Natural killer cell (primary cell): ENCODE measurements at regions not wholly inside any gene's neighbourhood (a gene's known extent, or its start where the extent isn't known, plus 50 kb on each side); places are given as distances from the start of the nearest gene placed in this dataset.

ENCODE experiments used
- ATAC-seq, 3 donors: fragments of 150-1000 bp in 2 of 3; fragments of 200-7000 bp in 1 of 3; cut with Tn5 transposase; 1 replicate in 1 of 3; 2 replicates in 2 of 3; pipeline ENCODE4 v1.10.0; 2021; ENCODE audit warnings: mild to moderate bottlenecking in 2 of 3, moderate library complexity in 2 of 3
- DNase-seq, 2 donors: peaks; one replicate each; pipeline versions ENCODE4 v3.0.0 to v3.0.0-alpha.2; 2013 to 2021; ENCODE audit warnings: mixed read lengths in 1 of 2
- H3K27ac ChIP-seq: one replicate; pipeline ENCODE4 v1.5.1; 2013; ENCODE audit warnings: mild to moderate bottlenecking, low read length
- H3K27me3 ChIP-seq: one replicate; pipeline ENCODE4 v1.6.1; 2013; ENCODE audit warnings: low read length; ENCODE audit not compliant: control insufficient read depth, insufficient read depth
- H3K36me3 ChIP-seq: one replicate; pipeline ENCODE4 v1.6.1; 2013; ENCODE audit warnings: low read length; ENCODE audit not compliant: control insufficient read depth, insufficient read depth
- H3K4me1 ChIP-seq: one replicate; pipeline ENCODE4 v1.6.1; 2013; ENCODE audit warnings: low read length; ENCODE audit not compliant: control insufficient read depth, insufficient read depth
- H3K4me3 ChIP-seq: one replicate; pipeline ENCODE4 v1.5.1; 2013; ENCODE audit warnings: low read length
- H3K9me3 ChIP-seq: one replicate; pipeline ENCODE4 v1.6.1; 2013; ENCODE audit warnings: low read length; ENCODE audit not compliant: control insufficient read depth, insufficient read depth
- H3K27ac Mint-ChIP-seq, 2 donors: one replicate each; pipeline ENCODE4 v1.8.0; 2022; ENCODE audit warnings: mild to moderate bottlenecking in 2 of 2, mixed read lengths in 2 of 2, moderate library complexity in 1 of 2
- H3K27me3 Mint-ChIP-seq, 2 donors: one replicate each; pipeline ENCODE4 v1.8.0; 2022; ENCODE audit warnings: low read depth in 2 of 2, mixed read lengths in 2 of 2
- H3K36me3 Mint-ChIP-seq: one replicate; pipeline ENCODE4 v1.8.0; 2022; ENCODE audit warnings: mixed read lengths
- H3K4me1 Mint-ChIP-seq, 2 donors: one replicate each; pipeline ENCODE4 v1.8.0; 2022; ENCODE audit warnings: mixed read lengths in 2 of 2
- H3K4me3 Mint-ChIP-seq: one replicate; pipeline ENCODE4 v1.8.0; 2022; ENCODE audit warnings: mild to moderate bottlenecking, moderate library complexity, mixed read lengths
- H3K9me3 Mint-ChIP-seq, 2 donors: one replicate each; pipeline ENCODE4 v1.8.0; 2022; ENCODE audit warnings: mixed read lengths in 2 of 2
- WGBS: methylation state at CpG from one replicate; pipeline ENCODE4 v1.1.7; 2013; ENCODE audit warnings: missing lambda C conversion rate; ENCODE audit not compliant: insufficient coverage; 5-methylcytosine and 5-hydroxymethylcytosine counted together
- intact Hi-C: fragments of 100-400 bp; cut with micrococcal nuclease; formaldehyde crosslinking; loops from one replicate; pipeline ENCODE4 v1.14.2; 2022
- TF ChIP-seq, protein P1 (sequence below): fragments of 200-600 bp; IDR thresholded peaks from one replicate; pipeline ENCODE4 v1.8.0; 2022; ENCODE audit warnings: antibody characterized with exemption

DNA sequence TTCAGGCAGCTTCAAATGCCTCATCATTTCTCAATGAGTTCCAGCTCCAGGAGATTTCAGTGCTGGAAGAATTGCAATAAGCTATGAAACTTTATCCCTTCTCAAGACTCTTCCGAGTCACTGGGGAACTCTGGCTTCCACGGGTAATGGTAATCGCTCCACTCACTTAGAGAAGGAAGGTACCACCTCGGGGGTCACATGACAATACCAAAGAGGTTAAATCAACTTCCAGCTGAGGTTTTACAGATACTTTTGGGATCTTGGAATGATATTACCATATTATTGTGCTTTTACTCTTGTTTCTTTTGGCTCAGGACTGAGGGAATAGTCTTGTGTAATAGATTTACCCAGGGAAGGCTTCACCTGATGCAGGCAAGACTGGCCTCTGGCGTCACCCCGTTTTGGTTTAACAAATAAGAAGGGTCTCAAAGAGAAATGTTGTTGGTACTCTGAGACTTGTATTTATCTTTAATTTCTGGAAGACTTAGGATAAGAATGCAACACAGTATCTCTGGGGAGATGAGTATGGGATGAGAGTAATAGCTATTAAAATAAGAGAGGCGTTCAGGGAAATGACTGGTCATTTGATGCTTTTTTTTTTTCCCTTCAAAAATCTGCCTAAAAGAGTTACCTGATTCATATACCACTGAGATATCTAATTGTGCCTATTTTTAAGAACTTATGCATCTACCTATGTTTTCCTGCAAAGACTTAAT, 316.9 kb upstream of the ZEB2 start:
- no peaks in the 10 kb centered on the region for H3K36me3 ChIP-seq
- H3K4me1 Mint-ChIP-seq: no peaks in the 10 kb centered on the region
- 96% methylated on average over 7 of the region's 7 CpGs for WGBS
- H3K4me3 ChIP-seq: no peak overlapping the region
- no peaks in the 10 kb centered on the region for H3K36me3 Mint-ChIP-seq
- H3K9me3 Mint-ChIP-seq: no peaks in the 10 kb centered on the region
- no peaks in the 10 kb centered on the region for H3K27me3 ChIP-seq
- no peaks in the 10 kb centered on the region for H3K4me1 ChIP-seq
- H3K27me3 Mint-ChIP-seq: peaks cover 0 to 11% of the 10 kb centered on the region in 2 donors
- DNase-seq: no peak
- H3K27ac Mint-ChIP-seq: no peak overlapping the region
- TF ChIP-seq, protein P1, sequence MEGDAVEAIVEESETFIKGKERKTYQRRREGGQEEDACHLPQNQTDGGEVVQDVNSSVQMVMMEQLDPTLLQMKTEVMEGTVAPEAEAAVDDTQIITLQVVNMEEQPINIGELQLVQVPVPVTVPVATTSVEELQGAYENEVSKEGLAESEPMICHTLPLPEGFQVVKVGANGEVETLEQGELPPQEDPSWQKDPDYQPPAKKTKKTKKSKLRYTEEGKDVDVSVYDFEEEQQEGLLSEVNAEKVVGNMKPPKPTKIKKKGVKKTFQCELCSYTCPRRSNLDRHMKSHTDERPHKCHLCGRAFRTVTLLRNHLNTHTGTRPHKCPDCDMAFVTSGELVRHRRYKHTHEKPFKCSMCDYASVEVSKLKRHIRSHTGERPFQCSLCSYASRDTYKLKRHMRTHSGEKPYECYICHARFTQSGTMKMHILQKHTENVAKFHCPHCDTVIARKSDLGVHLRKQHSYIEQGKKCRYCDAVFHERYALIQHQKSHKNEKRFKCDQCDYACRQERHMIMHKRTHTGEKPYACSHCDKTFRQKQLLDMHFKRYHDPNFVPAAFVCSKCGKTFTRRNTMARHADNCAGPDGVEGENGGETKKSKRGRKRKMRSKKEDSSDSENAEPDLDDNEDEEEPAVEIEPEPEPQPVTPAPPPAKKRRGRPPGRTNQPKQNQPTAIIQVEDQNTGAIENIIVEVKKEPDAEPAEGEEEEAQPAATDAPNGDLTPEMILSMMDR: no peak
- intact Hi-C loops: no loop called here
- no peaks in the 10 kb centered on the region for H3K9me3 ChIP-seq
- no peak overlapping the region for H3K4me3 Mint-ChIP-seq
- no peak for ATAC-seq
- H3K27ac ChIP-seq: no peak overlapping the region

DNA sequence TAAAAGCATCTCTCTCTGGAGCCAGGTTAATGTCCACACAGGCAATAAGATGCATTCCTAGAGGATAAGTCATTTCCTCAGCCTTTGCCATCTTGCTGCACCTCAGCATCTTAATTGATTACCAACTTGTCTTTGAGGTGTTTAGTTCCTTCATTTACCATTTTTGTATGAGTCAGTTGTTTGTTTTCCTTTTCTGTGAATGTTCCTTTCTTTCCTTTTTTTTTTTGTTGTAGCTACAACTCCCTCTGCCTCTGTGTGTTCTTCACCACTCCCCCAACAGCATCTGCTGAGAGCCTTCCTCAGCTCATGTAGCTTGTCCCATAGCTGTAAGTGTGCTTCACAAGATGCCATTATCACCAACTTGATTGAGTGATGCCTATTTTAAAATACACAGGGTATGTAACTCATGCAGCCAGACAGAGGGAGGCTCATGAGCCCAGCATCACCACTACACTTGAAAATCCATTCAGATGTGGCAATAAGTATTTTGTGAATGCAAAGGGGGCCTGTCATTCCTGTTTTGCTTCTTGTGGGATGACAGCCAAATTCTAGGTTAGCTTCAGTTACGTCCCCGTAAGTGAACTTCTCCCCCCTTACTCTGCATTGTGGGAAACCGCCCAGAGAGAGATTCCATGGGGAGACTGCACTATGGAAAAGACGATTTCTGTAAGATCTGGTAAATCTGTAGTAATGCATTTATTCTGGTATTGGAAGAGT, 315.9 kb upstream of the ZEB2 start:
- WGBS: 86% methylated on average over 1 of the region's 4 CpGs
- Mint-ChIP-seq H3K27me3 (peaks cover 0 to 6% of the 10 kb centered on the region in 2 donors), H3K27ac (no peak overlapping the region), H3K4me3 (no peak overlapping the region), H3K9me3 (no peaks in the 10 kb centered on the region), H3K4me1 (no peaks in the 10 kb centered on the region), H3K36me3 (no peaks in the 10 kb centered on the region)
- no peak overlapping the region for H3K27ac ChIP-seq
- H3K4me1 ChIP-seq: no peaks in the 10 kb centered on the region
- H3K36me3 ChIP-seq: no peaks in the 10 kb centered on the region
- ATAC-seq: no peak
- H3K9me3 ChIP-seq: no peaks in the 10 kb centered on the region
- DNase-seq: no peak
- no peaks in the 10 kb centered on the region for H3K27me3 ChIP-seq
- no peak overlapping the region for H3K4me3 ChIP-seq
- TF ChIP-seq, protein P1: no peak
- intact Hi-C loops: no loop called here

DNA sequence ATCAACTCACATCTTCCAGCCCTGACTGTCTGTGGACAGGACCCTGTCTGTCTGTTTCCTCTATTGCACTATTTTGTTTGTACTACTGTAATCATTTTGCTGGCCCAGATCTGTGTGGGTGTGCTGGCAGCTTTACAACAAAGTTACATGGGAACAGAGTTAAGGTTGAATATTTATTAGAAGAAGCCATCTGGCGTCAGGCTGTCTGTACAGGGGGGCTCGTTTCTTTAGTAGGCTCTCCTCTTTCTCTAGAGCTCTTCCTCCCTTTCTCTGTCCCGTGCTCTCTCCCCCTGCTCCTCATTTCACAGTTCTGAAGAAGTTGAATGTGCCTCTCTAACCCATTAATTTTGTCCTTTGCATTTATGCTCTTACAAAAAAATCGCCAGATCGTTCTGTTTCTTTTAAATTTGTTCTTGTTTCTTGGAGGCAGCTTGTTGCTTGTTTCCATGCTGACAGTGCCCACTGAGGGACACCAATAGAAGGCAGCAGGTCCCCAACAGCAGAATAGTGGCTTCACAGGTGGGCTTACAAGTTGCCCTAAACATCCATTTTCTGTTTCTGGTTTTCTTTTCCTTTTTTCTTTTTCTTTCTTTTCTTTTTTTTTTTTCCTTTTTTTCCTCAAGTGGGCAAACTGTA, 315.2 kb upstream of the ZEB2 start:
- ATAC-seq (no peak), DNase-seq (no peak)
- H3K36me3 ChIP-seq: no peaks in the 10 kb centered on the region
- Mint-ChIP-seq H3K9me3 (no peaks in the 10 kb centered on the region), H3K36me3 (no peaks in the 10 kb centered on the region), H3K27me3 (peaks cover 0 to 6% of the 10 kb centered on the region in 2 donors), H3K4me1 (no peaks in the 10 kb centered on the region), H3K4me3 (no peak overlapping the region), H3K27ac (no peak overlapping the region)
- intact Hi-C loops: no loop called here
- TF ChIP-seq, protein P1: no peak
- H3K4me3 ChIP-seq: no peak overlapping the region
- H3K9me3 ChIP-seq: no peaks in the 10 kb centered on the region
- WGBS: 80% methylated on average over 5 of the region's 5 CpGs
- no peaks in the 10 kb centered on the region for H3K27me3 ChIP-seq
- no peak overlapping the region for H3K27ac ChIP-seq
- no peaks in the 10 kb centered on the region for H3K4me1 ChIP-seq
